Activated CD4-positive, alpha-beta T cell treated with anti-CD3 and anti-CD28 coated beads for 24 hours (primary cell): ENCODE measurements at regions not wholly inside any gene's neighbourhood (a gene's known extent, or its start where the extent isn't known, plus 50 kb on each side); places are given as distances from the start of the nearest gene placed in this dataset.

ENCODE experiments used
- DNase-seq, 2 donors: peaks; one replicate each; pipeline ENCODE4 v3.0.0-alpha.2; 2020; ENCODE audit warnings: low read depth in 2 of 2

DNA sequence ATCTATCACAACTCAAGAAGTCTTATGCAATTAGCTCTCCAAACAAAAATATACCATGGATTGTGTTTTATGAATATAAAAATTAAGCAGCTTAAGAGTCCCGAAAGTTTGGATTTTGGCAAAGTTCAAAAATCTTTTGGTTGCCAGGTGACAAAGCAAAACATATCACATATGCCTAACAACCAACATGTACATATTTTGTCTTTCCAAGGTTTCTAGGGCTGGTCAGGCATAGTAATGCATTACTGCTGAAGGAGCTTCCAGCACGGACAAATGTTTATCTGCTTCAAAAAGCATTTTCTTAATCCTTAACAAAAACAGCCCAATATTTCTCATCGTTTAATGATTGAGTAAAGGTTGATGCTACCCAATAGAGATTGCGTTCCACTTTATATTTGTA lies 1327.1 kb upstream of the ZEB2 start:
- no peak for DNase-seq

DNA sequence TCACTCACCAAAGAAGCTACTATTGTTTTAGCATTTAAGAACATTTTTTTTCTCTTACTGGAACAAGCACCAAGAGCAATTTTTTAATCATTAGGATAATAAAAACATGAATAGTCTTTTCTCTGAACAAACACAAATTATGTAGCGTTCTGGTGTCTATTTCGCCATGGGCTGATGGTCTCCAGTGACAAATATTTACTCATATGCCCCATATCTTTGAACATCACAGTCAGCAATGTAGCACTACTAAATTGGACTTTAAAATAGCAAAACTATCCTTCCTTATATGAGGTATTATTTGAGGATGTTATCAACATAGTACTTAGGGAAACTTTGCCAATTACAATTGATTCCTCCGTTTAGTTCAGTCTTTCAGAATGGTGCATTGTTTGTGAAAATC lies 1326.0 kb upstream of the ZEB2 start:
- DNase-seq, result no peak

DNA sequence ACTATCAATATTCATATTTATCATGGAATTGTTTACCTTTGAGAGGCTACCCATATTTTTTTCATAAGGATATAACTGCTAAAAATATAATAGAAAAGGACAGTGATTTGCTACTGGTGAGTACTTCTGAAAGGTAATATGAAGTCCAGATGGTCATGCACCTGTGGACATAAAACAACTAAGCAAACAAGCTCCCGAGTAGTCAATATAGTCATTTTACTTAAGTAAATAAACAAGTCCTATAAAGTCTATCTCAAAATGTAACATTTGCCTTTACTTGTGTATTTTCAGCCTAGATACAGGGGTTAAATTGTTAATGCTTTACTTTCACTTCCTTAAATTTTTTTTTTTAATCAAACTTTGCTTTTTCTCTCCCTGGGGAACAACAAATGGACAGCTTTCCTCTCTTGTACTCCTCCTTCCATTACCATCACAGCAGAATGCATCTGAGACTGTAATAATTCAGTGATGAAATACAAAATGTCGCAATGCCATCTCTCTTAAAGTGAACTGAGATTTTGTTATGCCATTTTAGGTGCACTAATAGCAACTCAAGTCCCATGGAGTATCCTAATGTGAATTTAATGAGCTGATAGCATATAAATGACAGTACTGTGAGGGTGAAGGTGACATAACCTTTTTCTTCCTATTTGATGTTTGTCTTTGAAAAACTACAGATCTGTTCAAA lies 1325.4 kb upstream of the ZEB2 start:
- no peak for DNase-seq

DNA sequence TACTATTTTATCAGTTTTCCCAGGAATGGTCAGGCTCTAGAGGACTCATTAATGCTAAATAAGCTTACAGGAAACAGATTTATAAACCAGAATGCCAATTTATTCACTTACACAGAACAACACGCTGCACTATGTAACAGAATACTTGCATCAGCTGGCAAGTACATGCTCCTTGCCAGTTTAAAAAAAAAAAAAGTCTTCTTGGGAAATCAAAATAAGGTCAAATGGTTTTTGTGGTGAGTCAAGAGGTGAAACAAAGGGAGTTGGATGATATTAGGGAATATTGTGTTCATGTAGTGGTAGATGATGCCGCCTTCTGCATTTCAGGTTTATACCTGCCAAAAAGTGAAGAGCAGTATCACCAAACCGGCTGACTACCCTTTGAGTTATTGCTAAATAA lies 1322.1 kb upstream of the ZEB2 start:
- DNase-seq, result no peak

DNA sequence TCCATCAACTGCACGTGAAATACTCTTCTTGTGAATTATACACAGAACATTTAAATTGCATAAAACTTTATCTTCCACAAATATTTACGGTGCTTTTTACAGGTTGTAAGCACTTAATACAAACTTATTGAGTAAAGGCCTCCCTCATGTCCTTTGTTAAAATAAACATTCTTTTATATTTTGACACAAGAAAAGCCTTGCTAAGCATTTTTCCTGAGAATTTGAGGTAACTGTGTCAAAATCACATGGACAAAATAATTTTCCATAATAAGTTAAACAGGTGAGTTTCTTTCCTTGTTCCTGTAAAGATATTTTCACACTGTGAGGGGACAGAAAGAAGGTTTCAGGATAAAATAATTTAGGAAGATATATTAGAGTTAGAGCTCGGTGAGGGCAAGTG lies 1317.1 kb upstream of the ZEB2 start:
- no peak for DNase-seq

DNA sequence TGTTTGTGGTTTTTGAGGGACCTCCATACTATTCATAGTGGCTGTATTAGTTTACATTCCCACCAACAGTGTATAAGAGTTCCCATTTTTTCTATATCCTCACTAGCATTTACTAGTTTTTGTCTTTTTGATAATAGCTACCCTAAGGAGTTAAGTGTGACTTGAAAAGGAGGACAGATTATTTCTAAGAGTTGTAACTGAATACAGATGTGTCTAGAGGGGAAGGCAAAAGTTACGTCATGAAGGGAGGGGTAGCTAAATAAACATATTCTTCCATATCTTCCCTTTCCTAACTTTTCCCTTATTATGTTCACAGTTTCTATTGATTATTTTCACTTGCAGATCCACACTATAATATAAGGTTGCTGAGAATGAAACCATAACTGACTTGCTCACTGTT lies 1315.7 kb upstream of the ZEB2 start:
- no peak for DNase-seq

DNA sequence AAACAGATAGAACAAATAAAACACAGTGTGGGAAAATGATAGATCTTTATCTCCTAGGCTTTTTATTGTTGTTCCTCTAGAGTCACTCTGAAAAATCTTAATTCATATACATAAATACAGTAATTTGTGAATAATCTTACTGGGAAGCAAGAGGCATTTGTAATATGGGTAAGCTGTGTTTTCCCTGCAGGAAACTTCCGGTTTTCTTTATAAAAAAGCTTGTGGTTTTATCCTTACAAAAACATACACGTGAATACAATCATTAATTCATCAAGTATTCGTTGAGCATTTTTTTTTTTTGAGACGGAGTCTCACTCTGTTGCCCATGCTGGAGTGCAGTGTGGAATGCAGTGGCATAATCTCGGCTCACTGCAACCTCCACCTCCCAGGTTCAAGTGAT lies 1312.8 kb upstream of the ZEB2 start:
- no peak for DNase-seq

DNA sequence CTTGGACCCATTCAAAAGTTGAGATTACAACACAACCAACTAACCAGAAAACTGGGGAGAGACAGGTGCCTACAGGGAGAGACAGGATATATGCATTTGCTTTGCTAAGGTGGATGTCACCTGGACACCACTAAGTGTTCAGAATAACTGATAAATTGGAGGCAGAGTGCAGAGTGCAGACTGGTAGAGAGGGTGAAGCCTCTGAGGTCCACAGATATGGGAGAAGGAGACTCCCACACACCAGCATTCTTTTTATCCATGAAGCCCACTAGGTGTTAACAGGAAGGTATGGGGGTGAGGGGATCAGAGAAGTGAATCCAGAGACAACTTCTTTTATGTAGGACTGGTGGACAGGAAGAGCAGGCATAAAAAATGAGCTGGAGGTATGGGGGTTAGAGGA lies 1310.0 kb upstream of the ZEB2 start:
- DNase-seq, result no peak

DNA sequence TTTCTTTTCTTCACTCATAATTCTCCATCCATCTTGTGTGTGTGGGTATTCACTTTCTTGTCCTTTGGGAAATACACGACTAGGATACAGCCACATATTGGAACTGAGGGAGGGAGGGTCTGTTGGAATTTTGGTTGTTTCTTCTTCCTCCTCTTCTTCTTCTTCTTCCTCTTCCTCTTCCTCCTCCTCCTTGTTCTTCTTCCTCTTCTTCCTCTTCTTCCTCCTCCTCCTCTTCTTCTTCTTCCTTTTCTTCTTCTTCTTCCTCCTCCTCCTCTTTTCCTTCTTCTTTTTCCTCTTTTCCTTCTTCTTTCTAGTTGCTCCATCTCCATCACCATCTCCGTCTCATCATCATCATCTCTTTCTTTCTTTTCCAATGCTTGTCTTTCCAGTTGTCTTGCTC lies 1307.3 kb upstream of the ZEB2 start:
- no peak for DNase-seq

DNA sequence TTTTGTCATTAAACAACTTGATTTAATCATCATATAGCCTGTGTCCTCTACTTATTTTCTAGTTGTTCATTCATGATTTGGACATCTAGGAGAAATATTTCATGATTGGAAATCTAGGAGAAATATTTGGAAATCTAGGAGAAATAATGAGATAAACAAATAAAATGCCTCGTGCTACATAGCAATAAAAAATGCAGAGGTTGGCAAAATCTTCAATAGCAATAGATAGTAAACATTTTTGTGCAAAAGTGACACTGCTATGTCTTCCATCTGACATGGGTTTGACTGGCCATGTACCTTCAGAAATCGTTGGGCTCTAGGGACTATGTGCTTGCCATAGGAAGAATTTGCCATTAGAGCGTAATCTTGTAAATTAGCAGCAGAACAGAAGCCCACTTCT lies 1304.5 kb upstream of the ZEB2 start:
- no peak for DNase-seq

DNA sequence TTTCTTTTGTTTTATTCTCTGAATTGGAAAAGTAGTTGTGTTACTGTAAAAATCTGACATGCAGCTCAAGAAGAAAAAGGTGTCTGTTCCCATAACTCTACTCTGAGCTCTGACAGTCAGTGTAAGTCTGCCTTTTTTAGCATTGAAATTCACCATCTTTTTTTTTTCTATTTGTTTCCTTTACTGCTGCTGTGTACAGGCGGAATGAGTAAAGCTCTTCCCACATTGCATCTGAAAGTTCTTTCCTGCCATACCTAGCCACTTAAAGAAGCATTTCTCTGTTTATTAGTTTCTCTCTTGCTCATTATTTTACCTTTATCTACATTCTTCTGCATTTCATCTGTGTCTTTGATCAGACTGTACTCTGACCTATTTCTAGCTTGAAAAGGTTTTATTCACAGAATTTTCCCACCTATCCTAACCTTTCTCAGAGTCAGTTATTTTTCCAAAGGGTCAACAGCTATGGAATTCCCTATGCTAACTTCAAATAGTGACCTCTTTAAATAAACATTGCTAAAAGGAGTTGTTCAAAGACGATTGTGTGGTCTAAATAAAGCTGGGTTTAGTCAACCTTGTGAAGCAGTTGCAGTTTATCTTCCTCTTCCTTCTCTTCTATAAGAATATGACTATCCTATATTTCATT lies 1303.1 kb upstream of the ZEB2 start:
- DNase-seq, result no peak

DNA sequence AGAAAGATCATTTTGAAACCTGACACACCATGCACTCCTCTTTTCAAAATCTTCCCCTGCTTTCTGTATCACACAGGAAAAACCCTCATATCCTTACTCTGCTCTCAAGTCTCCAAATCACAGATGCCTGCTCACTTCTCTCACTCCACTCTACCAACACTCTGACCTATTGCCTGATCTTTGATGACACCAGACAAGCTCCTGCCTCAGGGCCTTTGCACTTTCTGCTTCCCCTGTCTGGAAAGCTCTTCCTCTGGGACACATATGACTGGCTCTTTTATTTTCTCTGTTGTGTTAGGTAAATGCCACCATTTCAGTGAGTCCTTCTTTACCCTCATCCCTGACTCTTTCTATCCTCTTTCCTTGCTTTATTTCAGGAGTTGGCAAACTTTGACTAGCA lies 1300.7 kb upstream of the ZEB2 start:
- DNase-seq, result no peak

DNA sequence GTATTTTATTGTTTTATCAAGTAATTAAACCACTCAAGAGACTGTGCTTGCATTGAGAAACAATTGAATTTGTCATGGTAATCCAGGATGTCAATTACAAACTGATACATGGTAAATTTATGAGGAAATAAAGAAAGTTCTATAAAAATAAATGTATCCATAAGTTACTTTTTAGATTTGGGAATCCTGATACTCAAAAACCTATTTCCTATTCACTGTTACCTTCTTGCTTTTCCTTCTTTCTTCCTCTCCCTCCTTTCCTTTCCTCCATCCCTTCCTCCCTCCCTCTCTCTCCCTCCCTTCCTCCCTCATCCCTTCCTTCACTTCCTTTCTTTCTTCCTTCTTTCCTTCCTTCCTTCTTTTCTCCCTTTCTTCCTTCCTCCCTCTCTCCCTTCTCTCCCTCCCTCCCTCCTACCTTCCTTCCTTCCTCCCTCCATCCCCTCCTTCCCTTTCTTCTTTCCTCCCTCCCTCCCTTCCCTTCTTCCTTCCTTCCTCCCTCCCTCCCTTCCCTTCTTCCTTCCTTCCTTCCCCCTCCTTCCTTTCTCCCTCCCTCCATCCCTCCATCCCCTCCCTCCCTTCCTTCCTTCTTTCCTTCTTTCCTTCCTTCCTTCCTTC lies 1299.1 kb upstream of the ZEB2 start:
- no peak for DNase-seq

DNA sequence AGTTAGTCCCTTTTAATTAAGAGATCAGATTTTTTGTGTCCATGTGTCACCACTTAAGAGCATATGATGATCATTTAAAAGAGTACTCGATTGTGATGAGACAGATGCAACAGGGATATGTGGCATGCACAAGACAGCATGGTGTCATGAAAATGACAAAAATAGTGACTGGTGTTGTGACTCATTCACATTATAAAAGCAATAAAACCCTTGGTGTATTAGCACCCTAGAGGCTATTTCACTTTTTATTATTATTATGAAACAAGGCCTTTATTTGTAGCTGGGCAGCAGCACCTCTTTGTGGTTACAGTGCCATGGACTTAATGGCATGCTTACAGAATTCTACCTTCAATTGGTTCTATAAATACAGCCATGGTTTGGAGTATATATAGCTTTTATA lies 1296.0 kb upstream of the ZEB2 start:
- DNase-seq, result no peak

DNA sequence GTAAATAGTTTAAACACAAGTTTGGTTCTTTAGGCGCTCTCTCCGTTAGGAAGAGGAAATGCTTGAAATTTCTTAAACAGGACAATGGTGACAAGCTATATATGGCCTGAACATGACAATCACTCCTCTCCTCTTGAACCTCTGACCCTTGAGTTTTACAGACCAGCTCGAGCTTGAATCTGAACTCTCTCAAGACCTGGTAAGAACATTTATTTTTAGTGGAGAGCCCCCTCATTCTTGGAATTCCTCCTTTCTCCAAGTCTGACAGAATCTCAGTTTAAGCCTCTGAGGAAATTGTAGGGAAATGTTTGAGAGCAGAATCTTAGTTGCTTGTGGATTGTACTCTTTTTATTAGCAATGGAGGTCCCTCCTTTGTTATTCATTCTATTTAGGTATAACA lies 1293.6 kb upstream of the ZEB2 start:
- no peak for DNase-seq

DNA sequence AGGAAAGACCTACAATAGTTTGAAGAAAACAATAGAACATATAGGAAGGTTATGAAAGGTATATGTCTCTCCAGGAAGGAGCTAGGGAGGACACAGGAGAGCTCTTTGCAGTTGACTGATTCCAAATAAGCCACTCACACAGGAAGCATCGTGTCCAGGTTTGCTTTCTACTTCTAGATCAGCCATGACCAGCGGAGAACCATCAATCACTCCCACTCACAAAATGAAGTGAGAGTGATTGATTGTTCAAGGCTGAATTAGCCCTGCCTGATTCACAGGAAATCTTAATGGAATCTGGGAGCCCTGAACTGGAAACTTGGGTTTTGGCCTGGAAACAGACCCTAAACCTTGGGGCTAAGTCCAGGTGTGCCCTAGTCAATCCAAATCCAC lies 1292.2 kb upstream of the ZEB2 start:
- no peak for DNase-seq

DNA sequence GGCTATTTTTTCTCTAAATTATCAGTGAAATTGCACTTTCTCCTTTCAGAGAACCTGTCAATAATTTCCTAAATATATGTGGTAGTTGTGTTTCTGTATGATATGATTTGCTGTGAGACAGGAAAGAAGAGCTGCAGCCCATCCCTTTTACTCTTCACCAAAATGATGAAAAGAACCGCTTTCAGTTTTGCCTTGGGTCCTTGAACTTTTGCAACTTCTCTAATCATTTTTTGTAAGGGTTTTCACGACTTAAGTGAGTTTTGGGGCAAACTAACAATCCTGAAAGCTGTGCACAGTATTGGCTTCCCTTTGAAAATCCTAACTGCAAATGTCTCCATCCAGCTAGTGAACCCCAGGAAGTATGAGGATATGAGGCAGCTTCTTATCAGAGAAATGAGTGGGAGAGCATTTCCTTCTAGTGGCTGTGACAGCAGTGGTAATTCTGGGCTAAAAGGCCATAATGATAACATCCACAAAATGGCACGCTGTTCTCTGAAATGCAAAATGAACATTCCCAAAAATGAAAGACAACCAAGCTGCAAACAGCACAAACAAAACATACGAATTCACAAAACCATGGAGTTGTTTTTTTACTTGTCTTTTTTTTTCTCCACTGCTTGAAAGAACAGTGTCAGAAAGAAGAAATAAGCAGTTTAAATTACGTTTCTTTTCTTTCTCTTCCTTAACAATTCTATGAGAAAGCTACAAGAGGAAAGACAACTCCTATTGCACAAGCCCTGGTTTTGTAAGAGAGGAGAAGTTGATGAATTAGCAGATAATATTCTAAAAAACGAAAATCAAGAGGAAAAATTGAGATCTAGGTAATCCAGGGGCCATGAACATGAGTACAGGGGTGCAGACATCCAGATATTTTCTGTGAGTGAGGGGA lies 1291.6 kb upstream of the ZEB2 start:
- no peak for DNase-seq

DNA sequence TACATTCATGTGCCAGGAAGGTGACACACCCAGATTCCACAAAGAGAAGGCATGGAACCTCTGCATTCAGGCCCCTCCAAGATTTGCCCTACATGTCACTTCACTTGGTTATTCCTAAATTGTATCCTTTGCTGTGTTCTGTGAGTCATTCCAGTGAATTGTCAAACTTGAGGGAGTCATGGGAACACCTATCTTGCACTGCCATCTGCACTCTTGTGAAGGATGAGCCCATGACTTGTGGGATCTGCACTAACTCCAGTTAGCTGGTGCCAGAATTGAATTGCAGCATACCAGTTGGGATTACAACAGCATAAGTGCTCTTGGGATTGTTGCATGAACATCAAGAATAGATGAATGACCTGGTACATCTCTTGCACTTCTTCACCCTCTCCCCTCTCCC lies 1288.0 kb upstream of the ZEB2 start:
- no peak for DNase-seq

DNA sequence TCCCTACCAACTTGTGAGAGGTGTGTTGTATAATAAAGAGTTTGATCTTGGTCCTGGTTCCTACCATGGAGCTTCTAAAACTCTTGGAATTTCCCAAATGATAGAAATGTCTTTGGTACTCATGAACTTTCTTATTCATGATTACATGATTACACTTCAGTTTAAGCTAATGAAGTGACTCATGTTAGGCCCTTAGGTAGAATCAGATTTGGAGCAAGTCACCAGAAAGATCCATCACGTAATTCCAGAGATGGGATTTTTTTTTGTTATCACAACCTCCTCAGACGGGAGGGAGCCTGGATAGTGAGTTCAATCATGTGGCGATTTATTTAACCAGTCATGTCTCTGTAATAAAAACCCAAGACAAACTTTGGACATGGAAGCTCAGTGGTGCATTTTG lies 1287.6 kb upstream of the ZEB2 start:
- no peak for DNase-seq

DNA sequence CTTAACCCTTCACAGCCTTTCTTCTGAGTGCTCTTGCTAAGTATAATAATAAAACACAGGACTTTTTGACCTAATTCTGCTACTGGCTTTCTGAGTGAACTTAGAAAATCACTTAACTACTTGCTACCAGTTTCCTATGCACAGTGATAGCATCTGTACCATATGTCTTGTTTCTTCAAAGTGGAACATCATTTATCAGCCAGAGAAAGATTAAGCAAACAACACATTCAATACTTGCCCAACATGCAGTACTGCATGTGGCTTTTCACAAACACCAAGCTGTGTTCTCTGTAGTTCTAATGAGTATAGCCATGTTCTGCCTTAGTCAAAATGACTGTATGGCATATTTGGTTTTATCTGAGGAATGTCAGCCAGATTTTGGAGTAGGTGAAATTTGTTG lies 1286.6 kb upstream of the ZEB2 start:
- DNase-seq, result no peak

DNA sequence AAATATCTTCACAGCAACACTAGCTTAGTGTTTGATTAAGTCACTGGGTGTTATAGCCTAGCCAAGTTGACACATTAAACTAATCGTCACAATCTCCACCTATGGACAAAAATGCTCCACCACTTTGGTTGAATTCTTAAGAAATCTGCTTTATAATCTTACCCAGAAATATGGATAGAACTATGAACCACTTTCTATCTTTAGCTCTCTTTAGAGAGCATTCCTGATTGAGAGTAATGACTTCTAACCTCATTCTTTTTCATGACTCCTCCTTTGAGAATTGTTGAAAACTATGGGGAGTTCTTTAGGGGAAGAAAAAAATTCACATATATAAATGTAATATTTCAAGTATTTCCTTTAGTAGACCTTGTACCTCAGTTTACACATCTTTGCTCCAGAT lies 1282.2 kb upstream of the ZEB2 start:
- DNase-seq, result no peak

DNA sequence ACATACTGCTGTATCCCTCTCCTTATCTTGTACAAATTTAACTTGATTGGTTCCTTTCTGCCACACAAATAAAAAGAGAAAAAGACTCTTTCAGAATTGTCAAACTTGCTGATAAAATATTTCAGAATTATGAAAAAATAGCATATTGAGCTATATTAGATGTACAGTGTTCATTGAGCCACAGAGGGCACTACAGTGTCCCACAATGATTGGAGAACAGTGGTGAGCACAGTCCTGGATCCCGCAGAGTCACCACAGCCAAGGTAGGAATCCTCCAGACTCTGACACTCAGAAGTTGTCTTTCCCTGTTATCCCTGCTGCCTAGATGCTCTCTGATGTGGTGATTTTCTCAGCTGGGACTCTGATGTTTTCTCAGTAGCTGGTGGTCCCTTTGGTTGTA lies 1281.3 kb upstream of the ZEB2 start:
- no peak for DNase-seq
